ENCODE measurements at regions not wholly inside any gene's neighbourhood (a gene's known extent, or its start where the extent isn't known, plus 50 kb on each side); places are given as distances from the start of the nearest gene placed in this dataset.

GRCh38 chr11:82676483-82677094 is 57.1 kb downstream of the FAM181B start:
- intact Hi-C loops (cut with micrococcal nuclease) = no loop called here

- intact Hi-C loops (cut with micrococcal nuclease) = no loop called here
Measured at GRCh38 chr11:82675838-82676237, 57.8 kb downstream of the FAM181B start.

GRCh38 chr11:82673631-82674030 is 60.0 kb downstream of the FAM181B start:
- intact Hi-C loops (cut with micrococcal nuclease) = no loop called here

- intact Hi-C loops (cut with micrococcal nuclease) = no loop called here
Measured at GRCh38 chr11:82671451-82671850, 62.2 kb downstream of the FAM181B start.

GRCh38 chr11:82663535-82663934 is 70.1 kb downstream of the FAM181B start:
- intact Hi-C loops (cut with micrococcal nuclease) = no loop called here

GRCh38 chr11:82653752-82654151 is 79.9 kb downstream of the FAM181B start:
- intact Hi-C loops (cut with micrococcal nuclease) = no loop called here

- intact Hi-C loops (cut with micrococcal nuclease) = no loop called here
Measured at GRCh38 chr11:82639251-82639650, 94.4 kb downstream of the FAM181B start.

GRCh38 chr11:82636615-82637014 is 97.0 kb downstream of the FAM181B start:
- intact Hi-C loops (cut with micrococcal nuclease) = no loop called here

GRCh38 chr11:82634091-82634490 is 99.6 kb downstream of the FAM181B start:
- intact Hi-C loops (cut with micrococcal nuclease) = no loop called here

- intact Hi-C loops (cut with micrococcal nuclease) = no loop called here
Measured at GRCh38 chr11:82631722-82632630, 101.7 kb downstream of the FAM181B start.

- intact Hi-C loops (cut with micrococcal nuclease) = no loop called here
Measured at GRCh38 chr11:82610671-82611070, 123.0 kb downstream of the FAM181B start.

- intact Hi-C loops (cut with micrococcal nuclease) = no loop called here
Measured at GRCh38 chr11:82606738-82607137, 126.9 kb downstream of the FAM181B start.

- intact Hi-C loops (cut with micrococcal nuclease) = no loop called here
Measured at GRCh38 chr11:82601711-82602110, 132.0 kb downstream of the FAM181B start.

GRCh38 chr11:82599836-82600235 is 133.8 kb downstream of the FAM181B start:
- intact Hi-C loops (cut with micrococcal nuclease) = no loop called here

- intact Hi-C loops (cut with micrococcal nuclease) = no loop called here
Measured at GRCh38 chr11:82586581-82586980, 147.1 kb downstream of the FAM181B start.

GRCh38 chr11:82577246-82577645 is 156.4 kb downstream of the FAM181B start:
- intact Hi-C loops (cut with micrococcal nuclease) = no loop called here

GRCh38 chr11:82560836-82561235 is 172.8 kb downstream of the FAM181B start:
- intact Hi-C loops (cut with micrococcal nuclease) = no loop called here

- intact Hi-C loops (cut with micrococcal nuclease) = no loop called here
Measured at GRCh38 chr11:82559609-82560008, 174.1 kb downstream of the FAM181B start.

GRCh38 chr11:82557274-82557673 is 176.4 kb downstream of the FAM181B start:
- intact Hi-C loops (cut with micrococcal nuclease) = no loop called here

GRCh38 chr11:82556210-82556609 is 177.5 kb downstream of the FAM181B start:
- intact Hi-C loops (cut with micrococcal nuclease) = no loop called here

GRCh38 chr11:82546661-82547557 is 186.8 kb downstream of the FAM181B start:
- intact Hi-C loops (cut with micrococcal nuclease) = no loop called here

- intact Hi-C loops (cut with micrococcal nuclease) = no loop called here
Measured at GRCh38 chr11:82539669-82540068, 194.0 kb downstream of the FAM181B start.
